GM19351 (cell line): ENCODE measurements at regions not wholly inside any gene's neighbourhood (a gene's known extent, or its start where the extent isn't known, plus 50 kb on each side); places are given as distances from the start of the nearest gene placed in this dataset.

Source experiments
- ATAC-seq: cut with Tn5 transposase; IDR thresholded peaks from one replicate; pipeline ENCODE4 v1.9.1; 2021; ENCODE audit warnings: mild to moderate bottlenecking, moderate library complexity; ENCODE audit not compliant: unreplicated experiment

GRCh38 chr3:147046916-147047315 lies 359.4 kb downstream of the ZIC4 start:
- ATAC-seq: no peak

GRCh38 chr3:147038481-147038880 lies 367.9 kb downstream of the ZIC4 start:
- ATAC-seq: no peak

- no peak for ATAC-seq
Measured at GRCh38 chr3:147034359-147034758, 372.0 kb downstream of the ZIC4 start.

GRCh38 chr3:147030274-147030673 lies 376.1 kb downstream of the ZIC4 start:
- no peak for ATAC-seq

GRCh38 chr3:147015334-147015733 lies 391.0 kb downstream of the ZIC4 start:
- no peak for ATAC-seq

GRCh38 chr3:147008886-147009285 lies 397.5 kb downstream of the ZIC4 start:
- no peak for ATAC-seq

- ATAC-seq: no peak
Measured at GRCh38 chr3:147008458-147008857, 397.9 kb downstream of the ZIC4 start.

- no peak for ATAC-seq
Measured at GRCh38 chr3:147007736-147008245, 398.6 kb downstream of the ZIC4 start.

- no peak for ATAC-seq
Measured at GRCh38 chr3:147002721-147003120, 397.6 kb upstream of the PLSCR5 start.

GRCh38 chr3:147000274-147000673 lies 395.1 kb upstream of the PLSCR5 start:
- no peak for ATAC-seq

GRCh38 chr3:146991907-146992306 lies 386.8 kb upstream of the PLSCR5 start:
- no peak for ATAC-seq

- ATAC-seq: no peak
Measured at GRCh38 chr3:146975476-146975875, 370.3 kb upstream of the PLSCR5 start.

GRCh38 chr3:146975032-146975431 lies 369.9 kb upstream of the PLSCR5 start:
- no peak for ATAC-seq

- ATAC-seq: no peak
Measured at GRCh38 chr3:146974001-146974400, 368.9 kb upstream of the PLSCR5 start.

GRCh38 chr3:146972726-146973125 lies 367.6 kb upstream of the PLSCR5 start:
- no peak for ATAC-seq

- no peak for ATAC-seq
Measured at GRCh38 chr3:146970236-146970635, 365.1 kb upstream of the PLSCR5 start.

GRCh38 chr3:146969356-146969755 lies 364.2 kb upstream of the PLSCR5 start:
- no peak for ATAC-seq

GRCh38 chr3:146968204-146968651 lies 363.1 kb upstream of the PLSCR5 start:
- no peak for ATAC-seq

- no peak for ATAC-seq
Measured at GRCh38 chr3:146967783-146968182, 362.6 kb upstream of the PLSCR5 start.

GRCh38 chr3:146966124-146966523 lies 361.0 kb upstream of the PLSCR5 start:
- no peak for ATAC-seq

GRCh38 chr3:146953511-146953981 lies 348.4 kb upstream of the PLSCR5 start:
- ATAC-seq: no peak

GRCh38 chr3:146948985-146949384 lies 343.8 kb upstream of the PLSCR5 start:
- ATAC-seq: no peak

- no peak for ATAC-seq
Measured at GRCh38 chr3:146948186-146948585, 343.0 kb upstream of the PLSCR5 start.
